Transverse colon (tissue), 4 donors: ENCODE measurements at regions not wholly inside any gene's neighbourhood (a gene's known extent, or its start where the extent isn't known, plus 50 kb on each side); places are given as distances from the start of the nearest gene placed in this dataset.

Experiments
- CTCF ChIP-seq, 5 experiments: fragments of 200-600 bp in 3 of 5; fragments of 450-650 bp in 2 of 5; sonication (generic) in 3 of 5; IDR thresholded peaks; 1 replicate in 2 of 5; 2 replicates in 3 of 5; pipeline ENCODE4 v1.5.1; 2016 to 2017; ENCODE audit warnings: antibody characterized with exemption in 5 of 5, inconsistent platforms in 3 of 5, mild to moderate bottlenecking in 2 of 5, moderate library complexity in 1 of 5
- EP300 ChIP-seq: sonication (generic); formaldehyde crosslinking; IDR thresholded peaks from one replicate; pipeline ENCODE4 v1.6.1; 2017; ENCODE audit warnings: antibody characterized with exemption, low read depth
- POLR2A ChIP-seq: fragments of 450-650 bp; IDR thresholded peaks from one replicate; pipeline ENCODE4 v1.6.1; 2016; ENCODE audit warnings: antibody characterized with exemption, mild to moderate bottlenecking, moderate library complexity
- POLR2AphosphoS5 ChIP-seq, 3 donors: sonication (generic); formaldehyde crosslinking; IDR thresholded peaks; one replicate each; pipeline ENCODE4 v1.6.1; 2016; ENCODE audit warnings: antibody characterized with exemption in 3 of 3

GRCh38 chr3:43173949-43174348, 68.1 kb upstream of the POMGNT2 start:
- TF ChIP-seq CTCF (IDR thresholded peaks at IDR 0.05) (no peak), POLR2A (no peak), EP300 (no peak), POLR2AphosphoS5 (IDR thresholded peaks at IDR 0.05) (no peak)
